OCI-LY7 (cell line): ENCODE measurements at regions not wholly inside any gene's neighbourhood (a gene's known extent, or its start where the extent isn't known, plus 50 kb on each side); places are given as distances from the start of the nearest gene placed in this dataset.

Experiments
- EZH2phosphoT487 ChIP-seq: fragments of 200-600 bp; sonication (generic); IDR thresholded peaks from 2 replicates; pipeline ENCODE4 v1.6.1; 2018; ENCODE audit warnings: low read depth, borderline replicate concordance, mild to moderate bottlenecking, mixed run types, antibody characterized with exemption, low read length, moderate library complexity, mixed read lengths
- TF ChIP-seq, protein P1 (sequence below): fragments of 200-600 bp; sonication (generic); conservative IDR thresholded peaks from 2 replicates; pipeline ENCODE4 v1.5.1; 2014; ENCODE audit warnings: mild to moderate bottlenecking, antibody characterized with exemption, low read length, moderate library complexity, mixed read lengths

GRCh38 chr4:75189711-75190335, 256.9 kb downstream of the PARM1 start:
- TF ChIP-seq, protein P1, sequence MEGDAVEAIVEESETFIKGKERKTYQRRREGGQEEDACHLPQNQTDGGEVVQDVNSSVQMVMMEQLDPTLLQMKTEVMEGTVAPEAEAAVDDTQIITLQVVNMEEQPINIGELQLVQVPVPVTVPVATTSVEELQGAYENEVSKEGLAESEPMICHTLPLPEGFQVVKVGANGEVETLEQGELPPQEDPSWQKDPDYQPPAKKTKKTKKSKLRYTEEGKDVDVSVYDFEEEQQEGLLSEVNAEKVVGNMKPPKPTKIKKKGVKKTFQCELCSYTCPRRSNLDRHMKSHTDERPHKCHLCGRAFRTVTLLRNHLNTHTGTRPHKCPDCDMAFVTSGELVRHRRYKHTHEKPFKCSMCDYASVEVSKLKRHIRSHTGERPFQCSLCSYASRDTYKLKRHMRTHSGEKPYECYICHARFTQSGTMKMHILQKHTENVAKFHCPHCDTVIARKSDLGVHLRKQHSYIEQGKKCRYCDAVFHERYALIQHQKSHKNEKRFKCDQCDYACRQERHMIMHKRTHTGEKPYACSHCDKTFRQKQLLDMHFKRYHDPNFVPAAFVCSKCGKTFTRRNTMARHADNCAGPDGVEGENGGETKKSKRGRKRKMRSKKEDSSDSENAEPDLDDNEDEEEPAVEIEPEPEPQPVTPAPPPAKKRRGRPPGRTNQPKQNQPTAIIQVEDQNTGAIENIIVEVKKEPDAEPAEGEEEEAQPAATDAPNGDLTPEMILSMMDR, result no peak
- TF ChIP-seq EZH2phosphoT487, result no peak
